NCI-H2029 (cell line): ENCODE measurements at regions not wholly inside any gene's neighbourhood (a gene's known extent, or its start where the extent isn't known, plus 50 kb on each side); places are given as distances from the start of the nearest gene placed in this dataset.
"Not testable (repeated sequence)": the region's sequence is repeated elsewhere in the genome, so short reads cannot be mapped to it uniquely, and the experiment has no call there.

Source experiments
- DNase-seq: peaks from one replicate; lab custom pipeline; 2025; lab: John Stamatoyannopoulos, UW

GRCh38 chr19:29154163-29154562, 58.8 kb downstream of the UQCRFS1 start:
- DNase-seq = no peak

DNA sequence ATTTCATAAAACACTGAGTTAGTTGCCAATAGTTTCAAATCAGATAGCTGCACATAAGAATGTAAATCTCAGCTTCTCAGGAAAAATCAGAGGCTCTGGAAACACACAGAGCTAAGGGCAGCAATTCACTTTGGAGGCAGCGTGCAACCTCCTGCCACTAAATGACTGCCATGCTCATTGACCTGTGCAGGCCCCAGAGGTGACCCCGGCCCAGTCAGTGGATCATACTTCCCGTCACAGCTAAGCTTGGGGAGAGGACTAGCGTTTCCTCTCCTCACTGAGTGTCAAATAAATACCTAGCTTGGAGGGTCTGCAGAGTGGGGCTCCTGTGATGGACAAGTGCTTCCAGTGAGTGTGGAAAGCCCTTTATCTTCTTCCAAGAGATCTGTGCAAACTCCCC, 67.2 kb downstream of the UQCRFS1 start:
- DNase-seq = no peak

GRCh38 chr19:29143183-29143582, 69.8 kb downstream of the UQCRFS1 start:
- no peak for DNase-seq

DNA sequence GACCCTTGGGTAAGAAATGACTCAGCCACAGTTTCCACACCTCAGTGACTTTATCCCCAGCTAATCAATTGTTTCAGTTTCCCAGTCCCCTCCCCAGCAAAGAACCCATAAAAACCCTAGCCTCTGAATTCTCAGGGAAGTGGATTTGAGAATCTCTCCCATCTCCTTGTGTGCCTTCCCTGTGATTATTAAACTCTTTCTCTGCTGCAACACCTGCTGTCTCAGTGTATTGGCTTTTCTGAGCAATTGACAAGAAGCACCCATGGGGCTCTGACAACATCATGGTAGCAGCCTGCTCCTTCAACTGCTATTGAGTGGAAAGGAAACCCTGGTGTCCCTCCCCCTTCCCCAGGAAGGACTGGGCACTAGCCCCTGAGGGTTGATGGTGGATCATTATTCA, 73.7 kb downstream of the UQCRFS1 start:
- no peak for DNase-seq

- DNase-seq = not testable (repeated sequence)
These were observed 74.7 kb downstream of the UQCRFS1 start for GRCh38 chr19:29138206-29138605.

GRCh38 chr19:29131456-29131855, 81.5 kb downstream of the UQCRFS1 start:
- no peak for DNase-seq

GRCh38 chr19:29129148-29129547, 83.8 kb downstream of the UQCRFS1 start:
- no peak for DNase-seq

DNA sequence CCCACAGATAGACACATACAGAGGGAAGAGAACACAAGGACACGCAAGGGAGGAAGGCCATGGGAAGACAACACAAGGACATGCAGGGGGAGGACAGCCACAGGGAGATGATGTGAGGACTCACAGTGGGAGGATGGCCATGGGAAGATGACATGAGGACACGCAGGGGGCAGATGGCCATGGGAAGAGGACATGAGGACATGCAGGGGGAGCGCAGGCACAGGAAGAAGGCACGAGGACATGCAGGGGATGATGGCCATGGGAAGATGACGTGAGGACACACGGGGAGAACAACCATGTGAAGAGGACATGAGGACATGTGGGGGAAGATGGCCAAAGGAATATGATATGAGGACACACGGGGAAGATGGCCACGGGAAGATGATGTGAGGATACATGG, 84.7 kb downstream of the UQCRFS1 start:
- DNase-seq = no peak

- DNase-seq = no peak
These were observed 90.8 kb downstream of the UQCRFS1 start for GRCh38 chr19:29122185-29122584.

DNA sequence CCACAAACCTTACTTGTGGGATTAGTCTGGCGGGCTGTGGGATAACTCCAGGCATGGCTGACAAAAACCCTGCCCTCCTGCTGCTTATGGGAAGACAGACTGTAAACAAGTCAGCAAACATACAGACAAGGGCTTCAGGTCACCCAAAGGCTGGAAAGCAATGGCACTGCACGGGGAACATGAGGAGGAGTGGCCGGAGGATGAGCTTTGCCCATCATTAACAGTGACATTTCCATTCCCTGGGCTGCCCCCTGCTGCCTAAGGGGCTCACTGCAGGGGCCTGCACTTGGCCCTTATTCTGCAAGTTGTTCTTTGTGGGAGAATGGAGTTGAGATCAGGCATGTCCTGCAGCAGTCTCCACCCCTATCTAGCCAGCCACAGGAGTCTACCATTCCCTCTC, 91.3 kb downstream of the UQCRFS1 start:
- DNase-seq = no peak

DNA sequence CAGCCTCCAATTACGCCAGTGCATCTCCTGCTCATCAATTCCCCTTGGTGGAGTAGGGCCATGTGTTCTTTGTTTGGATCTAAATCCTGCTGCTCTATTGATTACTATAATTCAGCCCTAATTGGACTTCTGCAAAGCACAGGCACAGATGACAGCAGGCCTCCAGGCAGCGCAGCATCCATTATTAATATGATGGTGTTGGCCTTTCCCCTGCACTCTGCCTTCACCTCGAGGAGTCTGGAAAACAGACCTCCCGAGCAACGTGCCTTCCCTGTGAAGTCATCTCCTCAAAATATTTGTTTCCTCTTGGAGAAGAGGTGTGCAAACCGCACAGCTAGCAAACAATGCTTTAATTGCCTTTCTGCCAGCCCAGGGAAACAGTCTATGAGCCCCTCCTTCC, 92.5 kb downstream of the UQCRFS1 start:
- no peak for DNase-seq

DNA sequence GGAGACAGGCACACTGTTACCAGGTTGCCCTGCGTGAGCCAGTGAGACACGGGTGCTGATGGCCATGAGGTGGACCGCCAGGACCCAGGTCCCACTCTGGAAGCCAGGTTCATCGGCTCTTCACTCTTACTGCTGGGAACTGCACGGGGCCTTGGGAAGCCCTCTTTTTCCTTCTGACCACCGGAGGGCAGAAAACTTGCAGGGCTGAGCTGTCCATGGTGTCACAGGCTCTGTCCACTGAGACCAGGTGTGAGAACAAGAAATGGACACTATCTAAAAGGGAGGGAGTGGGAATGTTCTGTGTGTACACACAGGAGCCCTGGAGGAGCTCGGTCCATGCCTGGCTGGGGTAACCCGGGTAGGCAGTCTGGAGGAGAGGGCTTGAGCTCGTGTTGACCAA, 93.4 kb downstream of the UQCRFS1 start:
- DNase-seq = no peak

GRCh38 chr19:29118389-29118788, 94.6 kb downstream of the UQCRFS1 start:
- no peak for DNase-seq

GRCh38 chr19:29117926-29118325, 95.0 kb downstream of the UQCRFS1 start:
- no peak for DNase-seq

GRCh38 chr19:29115181-29115580, 97.8 kb downstream of the UQCRFS1 start:
- DNase-seq = no peak

DNA sequence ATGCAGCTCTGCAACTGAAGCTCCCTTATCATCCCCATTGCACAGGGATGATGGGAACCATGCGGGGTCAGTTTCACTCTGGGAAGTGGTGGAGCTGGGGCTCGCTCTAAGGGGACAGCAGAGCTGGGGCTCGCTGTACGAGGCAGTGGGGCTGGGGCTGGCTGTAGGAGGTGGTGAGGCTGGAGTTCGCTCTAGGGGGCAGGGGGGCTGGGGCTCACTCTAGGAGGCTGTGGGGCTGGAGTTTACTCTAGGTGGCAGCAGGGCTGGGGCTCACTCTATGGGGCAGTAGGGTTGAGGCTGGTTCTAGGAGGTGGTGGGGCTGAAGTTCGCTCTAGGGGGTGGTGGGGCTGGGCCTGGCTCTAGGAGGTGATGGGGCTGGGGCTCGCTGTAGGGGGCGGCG, 99.1 kb downstream of the UQCRFS1 start:
- DNase-seq = no peak

DNA sequence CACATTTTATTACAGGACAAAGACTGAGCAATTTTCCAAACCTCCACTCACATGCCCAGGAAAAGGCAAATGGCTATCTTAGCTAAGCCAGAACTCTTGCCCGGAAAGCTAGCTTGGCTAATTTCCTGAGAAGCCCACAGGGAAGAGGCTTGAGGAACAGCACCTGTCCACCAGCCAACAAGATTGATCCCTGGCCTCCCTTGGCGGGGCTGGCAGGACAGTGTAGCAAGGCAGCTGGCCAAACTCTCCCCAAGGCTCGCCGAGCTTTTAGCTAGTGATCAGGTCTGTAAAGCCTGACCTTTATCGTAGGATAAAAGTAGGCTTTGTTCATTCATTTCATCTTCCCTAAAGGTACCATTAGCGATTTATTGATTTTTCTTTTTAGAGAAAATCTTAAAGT, 101.4 kb downstream of the UQCRFS1 start:
- no peak for DNase-seq

DNA sequence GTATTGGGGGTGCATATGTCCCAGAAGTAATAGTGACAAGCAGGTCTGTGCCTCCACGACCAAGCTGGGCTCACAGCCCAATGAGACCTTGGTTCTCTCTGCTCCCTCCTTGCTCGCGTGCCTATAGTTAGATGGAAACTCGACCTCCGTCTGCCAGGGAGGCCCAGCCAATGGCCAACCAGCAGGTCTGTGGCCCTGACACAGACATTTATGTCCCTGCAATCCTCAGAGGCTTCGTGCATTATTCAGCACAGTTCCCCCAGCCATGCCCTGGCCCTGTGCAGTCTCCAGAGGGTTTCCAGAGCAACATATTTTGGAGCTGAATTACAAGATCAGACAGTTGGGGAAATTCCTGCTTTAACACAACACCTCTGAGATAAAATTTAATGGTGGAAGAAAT, 105.1 kb downstream of the UQCRFS1 start:
- DNase-seq = no peak

GRCh38 chr19:29106346-29106885, 106.5 kb downstream of the UQCRFS1 start:
- no peak for DNase-seq

GRCh38 chr19:29105629-29106292, 107.2 kb downstream of the UQCRFS1 start:
- DNase-seq = no peak

DNA sequence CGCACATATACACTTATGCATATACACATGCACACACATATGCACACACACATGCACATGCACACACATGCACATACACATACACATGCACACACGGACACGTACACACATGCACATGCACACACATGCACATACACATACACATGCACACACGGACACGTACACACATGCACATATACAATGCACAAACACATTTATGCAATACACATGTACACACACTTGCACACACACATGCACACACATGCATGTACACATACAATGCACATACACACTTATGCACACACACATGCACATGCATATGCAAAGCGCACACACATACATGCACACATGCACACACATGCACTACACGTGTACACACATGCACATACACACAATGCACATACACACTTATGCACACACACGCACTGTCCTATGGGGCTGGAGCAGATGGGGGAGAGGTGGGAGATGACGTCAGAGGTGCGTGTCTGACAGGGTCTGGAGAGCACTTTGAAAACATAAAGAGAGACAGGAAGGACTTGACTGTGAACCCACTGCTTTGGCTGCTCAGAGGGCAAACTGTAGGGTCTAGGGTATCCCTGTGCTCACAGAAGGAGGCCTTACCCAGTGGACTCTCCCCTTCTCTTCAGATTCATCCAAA, 108.2 kb downstream of the UQCRFS1 start:
- no peak for DNase-seq

DNA sequence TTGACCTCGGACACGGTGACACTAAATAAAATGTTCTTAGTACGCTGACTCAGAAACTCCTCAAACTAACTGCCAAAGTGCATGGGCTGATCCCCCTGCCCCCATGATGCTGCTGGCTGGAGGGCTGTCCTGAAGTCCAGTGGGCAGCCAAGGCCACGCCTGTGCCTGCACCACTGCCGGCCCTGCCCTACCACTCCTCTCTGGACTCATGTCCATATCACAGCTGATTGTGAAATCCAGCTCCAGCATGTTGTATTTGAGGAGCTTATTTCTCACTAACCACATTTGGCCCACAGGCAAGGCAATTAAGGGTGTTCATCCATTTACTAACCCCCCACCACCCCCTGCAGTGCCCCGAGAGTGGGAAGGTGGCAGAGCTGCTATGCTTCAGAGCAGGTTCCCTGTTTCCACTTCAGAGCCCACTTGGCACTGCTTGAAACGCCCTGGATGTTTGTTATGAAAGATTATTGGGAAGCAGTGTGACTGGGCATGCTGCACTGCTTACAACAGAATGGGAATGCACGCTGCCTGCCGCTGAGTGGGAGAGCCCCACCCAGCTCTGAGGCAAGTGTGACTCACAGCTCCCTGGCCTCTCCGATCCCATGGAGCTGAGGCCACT, 114.0 kb downstream of the UQCRFS1 start:
- DNase-seq = no peak

GRCh38 chr19:29098091-29098490, 114.9 kb downstream of the UQCRFS1 start:
- no peak for DNase-seq
